Esophagus muscularis mucosa (tissue), 4 donors: ENCODE measurements at regions not wholly inside any gene's neighbourhood (a gene's known extent, or its start where the extent isn't known, plus 50 kb on each side); places are given as distances from the start of the nearest gene placed in this dataset.

Experiments
- DNase-seq: peaks from one replicate; pipeline ENCODE4 v3.0.0-alpha.2; 2017; ENCODE audit errors: extremely low spot score
- H3K27ac ChIP-seq, 4 donors: fragments of 200-600 bp; sonication (generic); replicated peaks in 1 of 4; 1 replicate in 3 of 4; 2 replicates in 1 of 4; pipeline ENCODE4 v1.5.1; 2016 to 2019; ENCODE audit warnings: mild to moderate bottlenecking in 1 of 4
- H3K27me3 ChIP-seq, 4 donors: fragments of 200-600 bp; sonication (generic); one replicate each; pipeline versions ENCODE4 v1.5.1 to v1.6.0; 2016 to 2019
- H3K36me3 ChIP-seq, 4 donors: fragments of 200-600 bp; sonication (generic); one replicate each; pipeline ENCODE4 v1.5.1; 2016 to 2019
- H3K4me1 ChIP-seq, 4 donors: fragments of 200-600 bp; sonication (generic); one replicate each; pipeline ENCODE4 v1.5.1; 2016 to 2019
- H3K4me3 ChIP-seq, 4 donors: fragments of 200-600 bp; sonication (generic); 1 replicate in 2 of 4; 2 replicates in 2 of 4; pipeline ENCODE4 v1.5.1; 2016 to 2019; ENCODE audit warnings: mild to moderate bottlenecking in 4 of 4, moderate library complexity in 1 of 4
- H3K9me3 ChIP-seq, 4 donors: fragments of 200-600 bp; sonication (generic); 1 replicate in 3 of 4; 2 replicates in 1 of 4; pipeline ENCODE4 v1.5.1; 2016 to 2019
- CTCF ChIP-seq, 3 experiments: fragments of 200-600 bp in 2 of 3; fragments of 450-650 bp in 1 of 3; sonication (generic) in 2 of 3; IDR thresholded peaks; one replicate each; pipeline ENCODE4 v1.5.1; 2017 to 2019; ENCODE audit warnings: antibody characterized with exemption in 3 of 3, mild to moderate bottlenecking in 2 of 3, moderate library complexity in 1 of 3
- EP300 ChIP-seq: sonication (generic); formaldehyde crosslinking; IDR thresholded peaks from one replicate; pipeline ENCODE4 v1.6.1; 2017; ENCODE audit warnings: antibody characterized with exemption
- POLR2A ChIP-seq: fragments of 450-650 bp; IDR thresholded peaks from one replicate; pipeline ENCODE4 v1.6.1; 2017; ENCODE audit warnings: antibody characterized with exemption, moderate library complexity, mild to moderate bottlenecking, low read depth
- POLR2AphosphoS5 ChIP-seq, 2 donors: sonication (generic); formaldehyde crosslinking; IDR thresholded peaks; one replicate each; pipeline ENCODE4 v1.6.1; 2017; ENCODE audit warnings: antibody characterized with exemption in 2 of 2
- WGBS: methylation state at CpG from one replicate; pipeline ENCODE4 v1.1.5; 2018; 5-methylcytosine and 5-hydroxymethylcytosine counted together
- intact Hi-C: fragments of 100-400 bp; cut with DNase I; formaldehyde crosslinking; loops from one replicate; pipeline ENCODE4 v1.15.1; 2023

- 77% methylated on average over 6 of the region's 8 CpGs for WGBS
Measured at GRCh38 chr2:126803434-126803775, 95.3 kb upstream of the TEX51 start.

GRCh38 chr2:126804347-126804746, 94.3 kb upstream of the TEX51 start:
- Histone ChIP-seq H3K4me1 (no peaks in the 10 kb centered on the region), H3K27me3 (no peaks in the 10 kb centered on the region), H3K27ac (no peak overlapping the region), H3K4me3 (no peak overlapping the region), H3K36me3 (no peaks in the 10 kb centered on the region), H3K9me3 (no peaks in the 10 kb centered on the region)
- 92% methylated on average over 17 of the region's 17 CpGs for WGBS
- peak; percentile 55 for DNase-seq
- TF ChIP-seq EP300 (no peak), CTCF (IDR thresholded peaks at IDR 0.05) (no peak), POLR2AphosphoS5 (IDR thresholded peaks at IDR 0.05) (no peak), POLR2A (no peak)
- intact Hi-C loops = no loop called here

More at GRCh38 chr2:126803434-126803775, 95.3 kb upstream of the TEX51 start:
- H3K27ac ChIP-seq = no peak overlapping the region
- H3K36me3 ChIP-seq = no peaks in the 10 kb centered on the region
- TF ChIP-seq POLR2AphosphoS5 (IDR thresholded peaks at IDR 0.05) (no peak), CTCF (IDR thresholded peaks at IDR 0.05) (no peak), EP300 (no peak), POLR2A (no peak)
- no peaks in the 10 kb centered on the region for H3K4me1 ChIP-seq
- H3K4me3 ChIP-seq = no peak overlapping the region
- intact Hi-C loops = no loop called here
- DNase-seq = peak; percentile 64
- H3K9me3 ChIP-seq = no peaks in the 10 kb centered on the region
- no peaks in the 10 kb centered on the region for H3K27me3 ChIP-seq

GRCh38 chr2:126808929-126809328, 89.8 kb upstream of the TEX51 start:
- Histone ChIP-seq H3K36me3 (no peaks in the 10 kb centered on the region), H3K27ac (no peak overlapping the region), H3K4me3 (no peak overlapping the region), H3K4me1 (no peaks in the 10 kb centered on the region), H3K27me3 (no peaks in the 10 kb centered on the region), H3K9me3 (peaks cover 0 to 11% (median 5%) of the 10 kb centered on the region in 4 donors)
- intact Hi-C loops = no loop called here
- WGBS = 49% methylated on average over 6 of the region's 6 CpGs
- peak; percentile 34 for DNase-seq
- TF ChIP-seq EP300 (no peak), POLR2AphosphoS5 (IDR thresholded peaks at IDR 0.05) (no peak), POLR2A (no peak), CTCF (IDR thresholded peaks at IDR 0.05) (no peak)

- no peaks in the 10 kb centered on the region for H3K36me3 ChIP-seq
- 47% methylated on average over 7 of the region's 7 CpGs for WGBS
- no peaks in the 10 kb centered on the region for H3K27me3 ChIP-seq
- intact Hi-C loops = no loop called here
- peaks cover 0 to 11% (median 5%) of the 10 kb centered on the region in 4 donors for H3K9me3 ChIP-seq
- no peaks in the 10 kb centered on the region for H3K4me1 ChIP-seq
- TF ChIP-seq EP300 = no peak
- no peak for TF ChIP-seq CTCF (IDR thresholded peaks at IDR 0.05)
- no peak for TF ChIP-seq POLR2A
- no peak for TF ChIP-seq POLR2AphosphoS5 (IDR thresholded peaks at IDR 0.05)
- H3K4me3 ChIP-seq = no peak overlapping the region
- H3K27ac ChIP-seq = no peak overlapping the region
- DNase-seq = peak; percentile 31
Measured at GRCh38 chr2:126809340-126809739, 89.3 kb upstream of the TEX51 start.

GRCh38 chr2:126810001-126810400, 88.7 kb upstream of the TEX51 start:
- intact Hi-C loops = no loop called here
- no peaks in the 10 kb centered on the region for H3K27me3 ChIP-seq
- no peak for TF ChIP-seq POLR2AphosphoS5 (IDR thresholded peaks at IDR 0.05)
- TF ChIP-seq EP300 = no peak
- no peak for TF ChIP-seq POLR2A
- TF ChIP-seq CTCF (IDR thresholded peaks at IDR 0.05) = no peak
- no peak for DNase-seq
- no peak overlapping the region for H3K27ac ChIP-seq
- no peaks in the 10 kb centered on the region for H3K4me1 ChIP-seq
- H3K4me3 ChIP-seq = no peak overlapping the region
- H3K36me3 ChIP-seq = no peaks in the 10 kb centered on the region
- H3K9me3 ChIP-seq = peaks cover 0 to 11% (median 5%) of the 10 kb centered on the region in 4 donors
- WGBS = 88% methylated on average over 6 of the region's 6 CpGs
